Vagina (tissue), 2 donors: ENCODE measurements at regions not wholly inside any gene's neighbourhood (a gene's known extent, or its start where the extent isn't known, plus 50 kb on each side); places are given as distances from the start of the nearest gene placed in this dataset.

Experiments used
- POLR2A ChIP-seq, 2 donors: fragments of 450-650 bp; IDR thresholded peaks; one replicate each; pipeline ENCODE4 v1.6.1; 2017; ENCODE audit warnings: antibody characterized with exemption in 2 of 2, mild to moderate bottlenecking in 2 of 2, moderate library complexity in 2 of 2
- POLR2AphosphoS5 ChIP-seq, 2 donors: sonication (generic); formaldehyde crosslinking; IDR thresholded peaks; one replicate each; pipeline ENCODE4 v1.9.0; 2017; ENCODE audit warnings: antibody characterized with exemption in 2 of 2, mild to moderate bottlenecking in 2 of 2, low read depth in 1 of 2; ENCODE audit not compliant: insufficient read depth in 1 of 2
- TF ChIP-seq, protein P1 (sequence below), 3 experiments: fragments of 450-650 bp in 2 of 3; fragments of 200-600 bp in 1 of 3; sonication (generic) in 1 of 3; IDR thresholded peaks; one replicate each; pipeline ENCODE4 v1.5.1; 2017 to 2019; ENCODE audit warnings: antibody characterized with exemption in 3 of 3, mild to moderate bottlenecking in 2 of 3, moderate library complexity in 2 of 3

DNA sequence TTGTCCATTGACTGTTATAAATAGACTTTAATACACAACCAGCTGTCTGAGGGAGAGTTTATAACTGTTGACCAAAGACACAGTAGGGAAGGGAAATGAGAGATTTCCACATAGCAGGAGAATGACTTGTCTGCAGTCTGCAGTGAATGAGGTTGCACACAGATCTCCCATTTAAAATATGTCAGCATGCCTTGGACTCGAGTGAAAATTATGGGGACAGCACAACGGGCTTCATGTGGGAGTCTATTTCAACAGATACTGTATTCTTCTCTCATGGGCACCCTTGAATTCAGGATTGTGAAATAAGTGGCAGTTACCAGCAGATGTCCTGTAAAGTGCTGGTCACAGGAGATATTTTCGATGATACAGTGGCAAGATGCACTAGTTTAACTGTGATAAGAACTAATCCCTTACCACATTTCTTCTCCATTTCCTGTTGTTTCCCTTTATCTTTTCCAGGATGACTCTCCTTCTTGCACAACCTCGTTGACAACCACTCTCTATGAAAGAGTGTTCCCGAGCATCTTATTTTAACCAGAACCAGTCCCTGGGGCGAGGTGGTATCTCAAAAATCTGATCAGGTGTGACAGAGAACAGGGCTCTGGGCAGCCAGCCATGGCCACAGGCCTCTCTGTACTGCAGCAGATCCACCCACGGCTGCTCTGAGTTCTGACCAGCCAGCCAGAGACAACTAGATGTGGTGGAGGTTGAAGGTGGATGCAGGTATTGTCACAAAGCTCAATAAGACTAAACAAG lies 51.5 kb upstream of the MAP3K1 start:
- TF ChIP-seq, protein P1, sequence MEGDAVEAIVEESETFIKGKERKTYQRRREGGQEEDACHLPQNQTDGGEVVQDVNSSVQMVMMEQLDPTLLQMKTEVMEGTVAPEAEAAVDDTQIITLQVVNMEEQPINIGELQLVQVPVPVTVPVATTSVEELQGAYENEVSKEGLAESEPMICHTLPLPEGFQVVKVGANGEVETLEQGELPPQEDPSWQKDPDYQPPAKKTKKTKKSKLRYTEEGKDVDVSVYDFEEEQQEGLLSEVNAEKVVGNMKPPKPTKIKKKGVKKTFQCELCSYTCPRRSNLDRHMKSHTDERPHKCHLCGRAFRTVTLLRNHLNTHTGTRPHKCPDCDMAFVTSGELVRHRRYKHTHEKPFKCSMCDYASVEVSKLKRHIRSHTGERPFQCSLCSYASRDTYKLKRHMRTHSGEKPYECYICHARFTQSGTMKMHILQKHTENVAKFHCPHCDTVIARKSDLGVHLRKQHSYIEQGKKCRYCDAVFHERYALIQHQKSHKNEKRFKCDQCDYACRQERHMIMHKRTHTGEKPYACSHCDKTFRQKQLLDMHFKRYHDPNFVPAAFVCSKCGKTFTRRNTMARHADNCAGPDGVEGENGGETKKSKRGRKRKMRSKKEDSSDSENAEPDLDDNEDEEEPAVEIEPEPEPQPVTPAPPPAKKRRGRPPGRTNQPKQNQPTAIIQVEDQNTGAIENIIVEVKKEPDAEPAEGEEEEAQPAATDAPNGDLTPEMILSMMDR (IDR thresholded peaks at IDR 0.05) = no peak
- TF ChIP-seq POLR2A (IDR thresholded peaks at IDR 0.05) = no peak
- TF ChIP-seq POLR2AphosphoS5 (IDR thresholded peaks at IDR 0.05; ENCODE audit: insufficient read depth in 1 of 2, low read depth in 1 of 2) = no peak
